Pulmonary artery endothelial cell (primary cell): ENCODE measurements at regions not wholly inside any gene's neighbourhood (a gene's known extent, or its start where the extent isn't known, plus 50 kb on each side); places are given as distances from the start of the nearest gene placed in this dataset.

Experiments
- DNase-seq: peaks from one replicate; pipeline ENCODE4 v3.0.0-alpha.2; 2011; ENCODE audit warnings: low read depth, low spot score

- DNase-seq, result no peak
Observed at GRCh38 chr19:30906871-30907270, 442.4 kb downstream of the TSHZ3 start.

- DNase-seq, result no peak
Observed at GRCh38 chr19:30900051-30900450, 449.2 kb downstream of the TSHZ3 start.

- DNase-seq, result no peak
Observed at GRCh38 chr19:30898353-30899103, 450.7 kb downstream of the TSHZ3 start.

GRCh38 chr19:30897553-30897952, 451.7 kb downstream of the TSHZ3 start:
- DNase-seq, result no peak

GRCh38 chr19:30897034-30897433, 452.2 kb downstream of the TSHZ3 start:
- no peak for DNase-seq

- no peak for DNase-seq
Observed at GRCh38 chr19:30896554-30896953, 452.7 kb downstream of the TSHZ3 start.

- no peak for DNase-seq
Observed at GRCh38 chr19:30895946-30896345, 453.3 kb downstream of the TSHZ3 start.

- DNase-seq, result no peak
Observed at GRCh38 chr19:30891051-30891450, 458.2 kb downstream of the TSHZ3 start.

- DNase-seq, result no peak
Observed at GRCh38 chr19:30890033-30890432, 459.2 kb downstream of the TSHZ3 start.

- no peak for DNase-seq
Observed at GRCh38 chr19:30888937-30889336, 460.3 kb downstream of the TSHZ3 start.

GRCh38 chr19:30887042-30887441, 462.2 kb downstream of the TSHZ3 start:
- no peak for DNase-seq

GRCh38 chr19:30886222-30886621, 463.0 kb downstream of the TSHZ3 start:
- no peak for DNase-seq

GRCh38 chr19:30884146-30884812, 465.0 kb downstream of the TSHZ3 start:
- DNase-seq, result no peak

GRCh38 chr19:30883071-30883470, 466.2 kb downstream of the TSHZ3 start:
- DNase-seq, result no peak

GRCh38 chr19:30882411-30883005, 466.7 kb downstream of the TSHZ3 start:
- no peak for DNase-seq

GRCh38 chr19:30881930-30882329, 467.3 kb downstream of the TSHZ3 start:
- no peak for DNase-seq

- DNase-seq, result no peak
Observed at GRCh38 chr19:30881281-30881680, 468.0 kb downstream of the TSHZ3 start.

GRCh38 chr19:30880551-30880950, 468.7 kb downstream of the TSHZ3 start:
- DNase-seq, result no peak

- no peak for DNase-seq
Observed at GRCh38 chr19:30880151-30880550, 469.1 kb downstream of the TSHZ3 start.

- no peak for DNase-seq
Observed at GRCh38 chr19:30879736-30880135, 469.5 kb downstream of the TSHZ3 start.

GRCh38 chr19:30879225-30879624, 470.0 kb downstream of the TSHZ3 start:
- DNase-seq, result no peak

- DNase-seq, result no peak
Observed at GRCh38 chr19:30878495-30878894, 470.7 kb downstream of the TSHZ3 start.

GRCh38 chr19:30877661-30878113, 471.5 kb downstream of the TSHZ3 start:
- no peak for DNase-seq
